H9 (cell line): ENCODE measurements at regions not wholly inside any gene's neighbourhood (a gene's known extent, or its start where the extent isn't known, plus 50 kb on each side); places are given as distances from the start of the nearest gene placed in this dataset.

ENCODE experiments used
- DNase-seq: peaks from one replicate; pipeline ENCODE4 v3.0.0-alpha.2; 2017
- H2AFZ ChIP-seq: one replicate; pipeline ENCODE4 v1.6.1; 2013; ENCODE audit warnings: mild to moderate bottlenecking, low read length, control low read depth, moderate library complexity
- H2AK5ac ChIP-seq: 2 replicates; pipeline ENCODE4 v1.6.1; 2013; ENCODE audit warnings: low read length, control low read depth, mixed read lengths; ENCODE audit not compliant: insufficient read length
- H2BK120ac ChIP-seq: one replicate; pipeline ENCODE4 v1.6.1; 2013; ENCODE audit warnings: low read depth, mild to moderate bottlenecking, low read length, control low read depth, inconsistent platforms; ENCODE audit not compliant: poor library complexity, severe bottlenecking
- H2BK12ac ChIP-seq: 2 replicates; pipeline ENCODE4 v1.6.1; 2013; ENCODE audit warnings: low read length, control low read depth, mixed read lengths, low read depth; ENCODE audit not compliant: insufficient read length
- H2BK15ac ChIP-seq: 2 replicates; pipeline ENCODE4 v1.6.1; 2013; ENCODE audit warnings: low read depth, low read length, control low read depth
- H2BK20ac ChIP-seq: one replicate; pipeline ENCODE4 v1.6.1; 2013; ENCODE audit warnings: low read depth, mild to moderate bottlenecking, low read length, control low read depth, inconsistent platforms; ENCODE audit not compliant: poor library complexity, severe bottlenecking
- H2BK5ac ChIP-seq: 2 replicates; pipeline ENCODE4 v1.6.1; 2013; ENCODE audit warnings: low read length, control low read depth, mixed read lengths; ENCODE audit not compliant: insufficient read length
- H3K14ac ChIP-seq: 2 replicates; pipeline ENCODE4 v1.6.1; 2013; ENCODE audit warnings: low read length, control low read depth; ENCODE audit not compliant: insufficient read depth
- H3K18ac ChIP-seq: 2 replicates; pipeline ENCODE4 v1.6.1; 2013; ENCODE audit warnings: low read depth, mild to moderate bottlenecking, mixed read lengths, low read length, control low read depth; ENCODE audit not compliant: insufficient read length
- H3K23ac ChIP-seq: 2 replicates; pipeline ENCODE4 v1.6.1; 2013; ENCODE audit warnings: low read length, control low read depth, mixed read lengths, low read depth; ENCODE audit not compliant: insufficient read length
- H3K23me2 ChIP-seq: 2 replicates; pipeline ENCODE4 v1.6.1; 2013; ENCODE audit warnings: low read depth, mild to moderate bottlenecking, mixed read lengths, low read length, control low read depth; ENCODE audit not compliant: insufficient read length, poor library complexity, severe bottlenecking
- H3K27ac ChIP-seq: 2 replicates; pipeline ENCODE4 v1.5.1; 2013; ENCODE audit warnings: low read length, control low read depth, mixed read lengths, low read depth; ENCODE audit not compliant: insufficient read length
- H3K27me3 ChIP-seq: 2 replicates; pipeline ENCODE4 v1.6.1; 2013; ENCODE audit warnings: low read length, control low read depth, inconsistent platforms; ENCODE audit not compliant: insufficient read depth
- H3K4ac ChIP-seq: 2 replicates; pipeline ENCODE4 v1.6.1; 2013; ENCODE audit warnings: low read depth, mild to moderate bottlenecking, control low read depth, inconsistent platforms, low read length, moderate library complexity
- H3K4me1 ChIP-seq: 2 replicates; pipeline ENCODE4 v1.6.1; 2013; ENCODE audit warnings: low read length, control low read depth, inconsistent platforms; ENCODE audit not compliant: insufficient read depth
- H3K4me2 ChIP-seq: 2 replicates; pipeline ENCODE4 v1.6.1; 2013; ENCODE audit warnings: low read length, control low read depth, mixed read lengths; ENCODE audit not compliant: insufficient read length, insufficient read depth
- H3K56ac ChIP-seq: 2 replicates; pipeline ENCODE4 v1.6.1; 2013; ENCODE audit warnings: low read depth, mild to moderate bottlenecking, mixed read lengths, low read length, control low read depth; ENCODE audit not compliant: insufficient read length
- H3K79me1 ChIP-seq: 2 replicates; pipeline ENCODE4 v1.6.1; 2013; ENCODE audit warnings: low read depth, mild to moderate bottlenecking, moderate library complexity, low read length, control low read depth, inconsistent platforms; ENCODE audit not compliant: insufficient read depth, poor library complexity, severe bottlenecking
- H3K79me2 ChIP-seq: 2 replicates; pipeline ENCODE4 v1.6.1; 2013; ENCODE audit warnings: low read length, control low read depth, inconsistent platforms; ENCODE audit not compliant: insufficient read depth
- H3K9ac ChIP-seq: 2 replicates; pipeline ENCODE4 v1.6.1; 2013; ENCODE audit warnings: low read length, control low read depth, mixed read lengths; ENCODE audit not compliant: insufficient read length; ENCODE audit errors: extremely low read depth
- H3K9me3 ChIP-seq: one replicate; pipeline ENCODE4 v1.6.1; 2013; ENCODE audit warnings: low read depth, low read length, inconsistent platforms; ENCODE audit not compliant: control insufficient read depth
- H3T11ph ChIP-seq: one replicate; pipeline ENCODE4 v1.6.1; 2013; ENCODE audit warnings: mild to moderate bottlenecking, low read length, control low read depth, inconsistent platforms
- H4K20me1 ChIP-seq: one replicate; pipeline ENCODE4 v1.6.1; 2013; ENCODE audit not compliant: control insufficient read depth, insufficient read length, insufficient read depth
- H4K5ac ChIP-seq: 2 replicates; pipeline ENCODE4 v1.6.1; 2013; ENCODE audit warnings: low read depth, mild to moderate bottlenecking, mixed read lengths, low read length, control low read depth; ENCODE audit not compliant: insufficient read length
- H4K8ac ChIP-seq: replicated peaks from 2 replicates; pipeline ENCODE4 v1.6.1; 2013; ENCODE audit warnings: low read length, control low read depth, mixed read lengths, low read depth; ENCODE audit not compliant: insufficient read length
- H4K91ac ChIP-seq: 2 replicates; pipeline ENCODE4 v1.6.1; 2013; ENCODE audit warnings: low read depth, mild to moderate bottlenecking, moderate library complexity, mixed read lengths, low read length, control low read depth; ENCODE audit not compliant: insufficient read length
- H3K27ac Mint-ChIP-seq, 3 experiments: 2 replicates in 2 of 3; 3 replicates in 1 of 3; pipeline ENCODE4 v1.8.0; 2020 to 2021; ENCODE audit warnings: mixed read lengths in 3 of 3, mild to moderate bottlenecking in 1 of 3, moderate library complexity in 1 of 3
- H3K27me3 Mint-ChIP-seq: 2 replicates; pipeline ENCODE4 v1.8.0; 2021; ENCODE audit warnings: low read depth, mild to moderate bottlenecking, moderate library complexity, mixed read lengths
- H3K36me3 Mint-ChIP-seq, 3 experiments: 2 replicates in 2 of 3; 3 replicates in 1 of 3; pipeline ENCODE4 v1.8.0; 2020 to 2021; ENCODE audit warnings: low read depth in 3 of 3, mixed read lengths in 3 of 3; ENCODE audit not compliant: insufficient read depth in 1 of 3
- H3K4me1 Mint-ChIP-seq, 2 experiments: 2 replicates each; pipeline ENCODE4 v1.8.0; 2020; ENCODE audit warnings: mixed read lengths in 2 of 2
- H3K4me3 Mint-ChIP-seq, 2 experiments: 2 replicates in 1 of 2; 3 replicates in 1 of 2; pipeline ENCODE4 v1.8.0; 2020 to 2021; ENCODE audit warnings: mild to moderate bottlenecking in 2 of 2, mixed read lengths in 2 of 2, moderate library complexity in 1 of 2
- H3K9me3 Mint-ChIP-seq, 2 experiments: 2 replicates in 1 of 2; 3 replicates in 1 of 2; pipeline ENCODE4 v1.8.0; 2020; ENCODE audit warnings: mild to moderate bottlenecking in 2 of 2, mixed read lengths in 2 of 2, moderate library complexity in 1 of 2
- CTCF ChIP-seq: fragments of 200-600 bp; sonication (generic); conservative IDR thresholded peaks from 3 replicates; pipeline ENCODE4 v1.8.0; 2021; ENCODE audit warnings: antibody characterized with exemption, mild to moderate bottlenecking
- WGBS: extraction: QIAGEN DNeasy Blood & Tissue Kit; methylation state at CpG from one replicate; pipeline ENCODE4 v1.1.7; 2013; ENCODE audit warnings: missing lambda C conversion rate, low lambda C conversion rate, mixed read lengths; ENCODE audit not compliant: insufficient read length; ENCODE audit errors: extremely low coverage; 5-methylcytosine and 5-hydroxymethylcytosine counted together

- no peak overlapping the region for H3K23ac ChIP-seq
- H3K27me3 ChIP-seq, result no peaks in the 10 kb centered on the region
- Mint-ChIP-seq H3K27me3 (no peaks in the 10 kb centered on the region), H3K4me1 (no peaks in the 10 kb centered on the region), H3K4me3 (no peak overlapping the region), H3K36me3 (no peaks in the 10 kb centered on the region), H3K27ac (no peak overlapping the region), H3K9me3 (no peaks in the 10 kb centered on the region)
- H3K14ac ChIP-seq, result no peak overlapping the region
- H3K18ac ChIP-seq, result no peak overlapping the region
- no peak for TF ChIP-seq CTCF
- H2BK15ac ChIP-seq, result no peak overlapping the region
- DNase-seq, result no peak
- no peak overlapping the region for H3K4me2 ChIP-seq
- H3K9ac ChIP-seq, result no peak overlapping the region
- H3K27ac ChIP-seq, result no peak overlapping the region
- no peak overlapping the region for H2BK12ac ChIP-seq
- H3K23me2 ChIP-seq, result no peaks in the 10 kb centered on the region
- H2BK120ac ChIP-seq, result no peak overlapping the region
- no peaks in the 10 kb centered on the region for H3K4me1 ChIP-seq
- WGBS, result no CpG with 5 or more reads among the region's 2 CpGs
- H4K20me1 ChIP-seq, result no peaks in the 10 kb centered on the region
- no peak overlapping the region for H3K4ac ChIP-seq
- no peak overlapping the region for H2BK5ac ChIP-seq
- H2BK20ac ChIP-seq, result no peak overlapping the region
- no peaks in the 10 kb centered on the region for H3K79me1 ChIP-seq
- no peaks in the 10 kb centered on the region for H3K79me2 ChIP-seq
- no peak overlapping the region for H4K8ac ChIP-seq
- H4K91ac ChIP-seq, result no peak overlapping the region
- no peak overlapping the region for H4K5ac ChIP-seq
- H3T11ph ChIP-seq, result no peak overlapping the region
- no peaks in the 10 kb centered on the region for H3K9me3 ChIP-seq
- no peak overlapping the region for H3K56ac ChIP-seq
- no peak overlapping the region for H2AFZ ChIP-seq
- H2AK5ac ChIP-seq, result no peak overlapping the region
Measured at GRCh38 chr5:167488371-167488770, 803.1 kb upstream of the WWC1 start.
